ENCODE measurements at regions not wholly inside any gene's neighbourhood (a gene's known extent, or its start where the extent isn't known, plus 50 kb on each side); places are given as distances from the start of the nearest gene placed in this dataset.

- DNase-seq (ENCODE audit: low read depth in 2 of 2): no peak
Measured at GRCh38 chr20:11281768-11282167, 608.0 kb upstream of the JAG1 start.

- DNase-seq (ENCODE audit: low read depth in 2 of 2): no peak
Measured at GRCh38 chr20:11287126-11287525, 613.3 kb upstream of the JAG1 start.

- no peak for DNase-seq (ENCODE audit: low read depth in 2 of 2)
Measured at GRCh38 chr20:11296221-11296620, 621.5 kb upstream of the BTBD3 start.

GRCh38 chr20:11296951-11297350 is 620.7 kb upstream of the BTBD3 start:
- no peak for DNase-seq (ENCODE audit: low read depth in 2 of 2)

GRCh38 chr20:11301699-11302098 is 616.0 kb upstream of the BTBD3 start:
- DNase-seq (ENCODE audit: low read depth in 2 of 2): no peak

DNA sequence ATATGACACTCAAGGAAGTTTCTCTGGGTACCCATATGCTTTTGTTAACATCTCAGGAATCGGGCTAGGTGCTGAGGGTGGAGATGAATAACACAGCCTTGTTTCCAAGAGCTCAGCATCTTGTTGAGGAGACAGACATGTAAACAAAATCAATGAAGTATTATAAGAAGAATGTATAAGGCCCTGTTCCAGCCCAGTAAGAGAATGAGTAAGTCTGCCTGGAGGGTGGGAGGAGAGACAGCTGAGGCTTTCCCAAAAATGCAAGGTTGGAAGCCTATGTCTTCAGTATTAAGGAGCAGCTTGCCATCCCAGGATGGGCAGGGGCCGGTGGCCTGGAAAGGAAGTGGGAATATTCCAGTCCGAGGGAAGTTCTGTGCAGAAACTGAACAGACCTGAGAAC is 615.3 kb upstream of the BTBD3 start:
- DNase-seq (ENCODE audit: low read depth in 2 of 2): no peak

DNA sequence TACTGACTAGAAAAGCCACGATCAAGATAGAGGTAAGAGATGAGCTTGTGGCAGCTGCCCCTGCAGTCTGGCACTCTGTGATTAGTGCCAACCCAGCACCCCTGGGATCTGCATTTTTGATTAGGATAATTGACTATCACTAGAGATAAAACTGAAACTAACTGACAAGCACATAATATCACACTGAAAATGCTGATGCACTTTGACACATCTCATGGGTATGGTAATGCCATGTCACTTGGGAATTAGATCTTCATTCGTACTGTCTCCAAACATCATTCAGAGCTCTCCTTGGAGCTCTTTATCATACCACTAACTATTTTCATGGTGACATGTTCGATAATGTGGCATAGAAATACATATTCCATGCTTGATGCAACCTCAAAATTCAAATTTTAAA is 612.9 kb upstream of the BTBD3 start:
- no peak for DNase-seq (ENCODE audit: low read depth in 2 of 2)

- no peak for DNase-seq (ENCODE audit: low read depth in 2 of 2)
Measured at GRCh38 chr20:11305406-11305805, 612.3 kb upstream of the BTBD3 start.

GRCh38 chr20:11311659-11312224 is 606.0 kb upstream of the BTBD3 start:
- no peak for DNase-seq (ENCODE audit: low read depth in 2 of 2)

- DNase-seq (ENCODE audit: low read depth in 2 of 2): no peak
Measured at GRCh38 chr20:11315525-11315924, 602.2 kb upstream of the BTBD3 start.

DNA sequence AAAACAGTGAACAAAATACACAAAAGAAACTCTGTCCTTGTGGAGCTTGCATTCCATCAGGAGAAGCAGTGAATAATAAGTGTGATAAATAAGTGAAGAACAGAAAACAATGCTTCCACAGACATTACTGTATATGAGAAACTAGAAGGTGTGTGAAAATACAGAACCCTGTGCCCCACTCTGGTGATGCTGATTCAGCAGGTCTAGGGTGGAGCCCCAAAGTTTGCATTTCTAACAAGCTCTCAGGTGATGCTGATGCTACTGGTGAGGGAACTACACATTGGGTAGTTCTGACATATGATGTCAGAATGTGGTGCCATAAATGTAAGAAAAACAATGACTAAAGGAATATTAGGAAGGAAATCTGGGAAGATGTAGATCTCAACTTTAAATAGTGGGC is 601.4 kb upstream of the BTBD3 start:
- no peak for DNase-seq (ENCODE audit: low read depth in 2 of 2)

DNA sequence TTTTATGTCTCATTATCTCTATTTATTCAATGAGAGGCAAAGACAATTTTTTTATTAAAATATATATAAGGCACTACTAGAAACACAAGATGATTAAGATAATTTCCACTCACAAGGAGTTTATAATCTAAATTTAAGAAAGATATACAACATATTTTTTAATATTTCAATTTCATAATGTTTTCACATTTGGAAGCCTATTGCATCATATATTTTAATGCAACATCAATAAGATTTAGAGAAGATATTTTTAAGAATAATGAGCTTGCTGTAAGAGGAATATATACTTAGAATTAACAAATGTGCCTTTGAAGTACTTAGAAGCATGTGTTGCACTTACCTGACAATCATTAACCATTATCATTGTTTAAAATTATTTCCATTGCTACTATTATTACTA is 597.7 kb upstream of the BTBD3 start:
- no peak for DNase-seq (ENCODE audit: low read depth in 2 of 2)

DNA sequence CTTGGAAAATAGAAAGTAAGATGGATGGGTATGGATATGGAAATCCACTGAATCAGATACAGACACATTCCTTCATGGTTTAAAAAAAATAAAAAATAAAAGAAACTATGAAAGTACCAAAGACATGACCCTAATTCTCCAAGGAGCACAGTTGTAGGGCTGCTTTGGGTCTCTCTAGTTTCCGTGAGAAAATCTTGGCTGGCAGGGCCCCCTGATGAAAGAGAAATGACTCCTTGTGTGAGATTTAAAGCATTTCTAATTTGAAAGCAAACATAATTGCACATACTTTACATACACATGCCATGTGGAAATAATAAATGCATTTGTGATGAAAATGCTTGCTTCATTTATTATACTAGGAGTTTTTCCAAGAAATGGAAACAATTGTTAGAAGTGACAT is 593.9 kb upstream of the BTBD3 start:
- no peak for DNase-seq (ENCODE audit: low read depth in 2 of 2)

GRCh38 chr20:11324990-11325389 is 592.7 kb upstream of the BTBD3 start:
- no peak for DNase-seq (ENCODE audit: low read depth in 2 of 2)

DNA sequence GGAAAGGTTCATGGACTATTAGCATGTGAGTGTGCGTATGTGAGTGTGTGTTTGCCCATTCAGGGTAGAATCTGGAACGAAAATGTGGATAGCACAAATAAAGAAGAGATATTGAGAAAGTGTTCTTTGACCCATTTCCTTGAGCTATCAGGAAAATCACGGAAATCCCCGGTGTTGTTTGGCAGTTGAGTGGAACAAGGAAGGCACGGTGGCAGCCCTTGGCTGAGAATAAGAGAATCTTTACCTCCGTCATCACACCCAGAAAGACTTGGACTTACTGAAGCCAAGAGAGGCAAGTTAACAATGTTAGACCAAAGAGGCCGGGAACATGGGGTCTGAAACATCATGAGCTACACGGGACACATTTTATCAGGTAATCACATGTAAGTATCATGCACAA is 588.9 kb upstream of the BTBD3 start:
- no peak for DNase-seq (ENCODE audit: low read depth in 2 of 2)

DNA sequence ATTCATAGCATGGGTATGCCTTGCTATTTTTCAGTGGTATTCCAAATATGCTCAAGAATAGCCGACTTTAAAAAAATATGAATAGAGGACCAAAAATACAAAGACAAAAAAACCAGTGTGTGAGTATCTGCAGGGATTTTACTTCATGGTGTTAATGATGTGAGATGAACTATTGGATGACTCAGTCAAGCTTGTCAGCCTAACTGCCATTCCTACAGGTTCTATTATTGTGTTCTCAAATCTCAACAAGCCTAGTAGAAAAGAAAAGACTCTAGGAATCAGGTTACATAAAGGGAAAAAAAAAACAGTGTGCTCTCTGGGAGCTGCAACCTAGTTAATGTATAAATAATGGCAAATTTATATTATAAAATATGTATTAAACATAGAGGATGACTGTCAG is 588.4 kb upstream of the BTBD3 start:
- DNase-seq (ENCODE audit: low read depth in 2 of 2): no peak

GRCh38 chr20:11331096-11331495 is 586.6 kb upstream of the BTBD3 start:
- no peak for DNase-seq (ENCODE audit: low read depth in 2 of 2)

DNA sequence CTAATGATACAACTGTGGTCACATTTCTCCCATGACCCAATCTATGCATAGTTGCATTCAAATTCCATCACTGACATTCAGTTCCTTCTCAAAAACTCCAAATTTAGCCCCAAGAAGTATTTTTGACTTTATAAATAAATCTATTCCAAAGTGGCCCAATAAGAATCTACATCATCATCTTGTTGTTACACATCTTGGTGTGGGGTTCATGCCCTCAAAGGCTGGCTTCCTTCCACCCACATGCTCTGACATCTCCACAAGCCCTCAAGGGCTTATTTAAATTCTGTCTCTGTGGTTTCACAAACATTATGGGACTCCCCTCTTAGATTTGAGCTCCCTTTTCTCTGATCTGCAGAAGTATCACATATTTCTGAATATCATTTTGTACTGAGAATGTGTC is 585.3 kb upstream of the BTBD3 start:
- no peak for DNase-seq (ENCODE audit: low read depth in 2 of 2)

DNA sequence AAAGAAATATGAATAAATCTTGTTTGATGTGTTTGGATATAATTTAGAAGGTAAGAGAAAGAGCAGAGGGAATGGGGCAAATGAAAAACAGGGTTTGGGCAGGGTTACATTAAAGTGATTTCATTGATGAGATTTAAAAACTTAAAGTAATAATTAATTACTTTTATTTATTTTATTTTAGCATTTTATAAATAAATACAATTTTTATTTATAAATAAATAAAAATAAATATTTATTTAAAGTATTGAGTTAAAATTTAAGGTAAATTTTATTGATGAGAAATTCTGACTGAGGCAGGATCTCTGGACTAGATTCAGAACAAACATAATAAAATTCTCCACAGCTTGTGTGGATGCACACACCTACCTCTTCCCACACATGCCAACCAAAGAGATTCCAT is 584.1 kb upstream of the BTBD3 start:
- DNase-seq (ENCODE audit: low read depth in 2 of 2): no peak

- DNase-seq (ENCODE audit: low read depth in 2 of 2): no peak
Measured at GRCh38 chr20:11337361-11338130, 580.1 kb upstream of the BTBD3 start.

GRCh38 chr20:11338496-11339306 is 579.0 kb upstream of the BTBD3 start:
- no peak for DNase-seq (ENCODE audit: low read depth in 2 of 2)

DNA sequence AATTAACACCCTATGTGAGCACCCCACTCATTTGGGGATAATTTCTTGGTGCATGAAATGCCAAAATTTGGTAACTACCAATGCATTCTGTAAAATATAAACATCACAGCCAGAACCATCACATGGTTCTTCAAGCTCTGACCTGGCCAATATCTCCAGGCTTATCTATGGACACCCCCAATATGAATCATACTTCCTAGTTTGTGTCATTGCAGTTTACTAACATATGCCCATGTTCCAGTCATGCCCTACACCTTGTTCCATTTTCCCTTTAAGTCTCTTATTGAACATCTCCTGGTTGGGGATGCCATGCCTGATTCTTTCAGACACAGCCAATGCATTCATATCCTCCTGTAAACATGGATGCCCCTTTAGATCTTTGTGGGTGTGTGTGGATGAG is 572.8 kb upstream of the BTBD3 start:
- no peak for DNase-seq (ENCODE audit: low read depth in 2 of 2)

DNA sequence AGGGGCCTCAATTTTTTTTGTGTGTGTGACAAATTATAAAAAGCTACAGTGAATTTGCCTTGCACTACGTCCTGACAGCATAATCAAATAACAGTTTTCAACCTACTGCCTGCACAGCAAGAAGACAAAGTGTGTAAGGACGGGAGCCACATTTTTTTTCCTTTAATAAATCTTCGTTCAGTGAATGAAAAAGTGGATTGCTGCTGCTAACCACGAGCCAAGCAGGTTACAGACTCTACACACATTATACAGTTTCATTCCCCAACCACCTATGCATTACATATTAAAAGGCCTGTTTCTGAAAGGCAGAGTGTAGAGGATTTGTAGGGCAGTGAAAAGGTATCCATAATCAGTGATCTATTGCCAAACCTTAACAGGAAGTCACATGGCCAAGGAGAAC is 570.0 kb upstream of the BTBD3 start:
- DNase-seq (ENCODE audit: low read depth in 2 of 2): no peak
